GM19035 (cell line): ENCODE measurements at regions not wholly inside any gene's neighbourhood (a gene's known extent, or its start where the extent isn't known, plus 50 kb on each side); places are given as distances from the start of the nearest gene placed in this dataset.
"Not testable (repeated sequence)": the region's sequence is repeated elsewhere in the genome, so short reads cannot be mapped to it uniquely, and the experiment has no call there.

Source experiments
- ATAC-seq: cut with Tn5 transposase; IDR thresholded peaks from one replicate; pipeline ENCODE4 v1.9.1; 2021; ENCODE audit not compliant: unreplicated experiment

- no peak for ATAC-seq
These were observed 325.5 kb upstream of the MEIS1 start for GRCh38 chr2:66109419-66109818.

DNA sequence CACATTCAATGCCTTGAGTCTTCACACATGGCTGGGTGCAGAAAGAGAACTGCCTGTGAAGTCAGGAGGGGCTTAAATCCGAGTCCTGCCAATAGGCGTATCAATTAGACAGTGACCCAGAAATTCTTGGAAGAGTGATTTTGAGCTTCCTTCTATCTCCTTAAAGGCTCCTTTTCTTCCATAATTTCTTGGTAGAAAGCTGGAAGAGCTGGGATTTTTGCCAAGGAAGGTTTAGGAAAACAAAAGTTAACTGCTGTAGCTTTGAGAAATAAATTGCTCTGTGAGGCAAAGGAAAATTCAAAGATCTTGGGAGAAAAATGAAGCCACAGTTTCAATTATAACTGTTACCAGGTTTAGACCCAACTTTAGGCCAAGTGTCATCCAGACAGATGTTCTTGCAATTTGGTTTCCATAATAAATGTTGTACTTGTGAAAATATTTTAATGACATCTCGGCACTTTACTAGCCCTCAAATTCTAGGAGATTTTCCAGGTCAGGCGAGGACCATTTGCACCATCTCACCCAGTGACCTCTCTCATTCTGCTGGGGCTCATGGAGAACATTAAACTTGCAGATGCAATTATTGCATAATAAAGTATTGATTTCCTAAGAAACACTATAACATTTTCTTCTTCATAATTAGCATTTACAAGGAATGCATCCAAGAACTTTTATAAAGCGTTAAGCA is 329.7 kb upstream of the MEIS1 start:
- no peak for ATAC-seq

- no peak for ATAC-seq
These were observed 331.3 kb upstream of the MEIS1 start for GRCh38 chr2:66103581-66103980.

DNA sequence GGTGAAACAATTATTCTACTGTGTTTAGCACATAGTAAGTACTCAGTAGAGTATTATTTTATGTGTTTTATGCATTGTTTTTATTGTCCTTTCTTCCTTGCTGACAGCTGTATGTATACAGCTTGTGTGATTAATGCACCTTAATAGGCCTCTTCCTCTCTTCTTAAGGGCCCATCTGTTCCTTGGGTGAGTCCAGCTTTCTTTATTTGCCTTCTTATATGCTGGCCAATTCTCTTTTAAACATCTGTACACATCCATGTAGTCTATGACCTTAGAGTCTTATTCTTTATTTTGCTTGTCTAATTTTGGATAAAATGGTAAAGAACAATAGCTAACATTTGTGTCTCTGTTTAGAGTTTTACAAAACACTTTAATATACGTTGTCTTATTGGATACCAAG is 333.7 kb upstream of the MEIS1 start:
- ATAC-seq = no peak

DNA sequence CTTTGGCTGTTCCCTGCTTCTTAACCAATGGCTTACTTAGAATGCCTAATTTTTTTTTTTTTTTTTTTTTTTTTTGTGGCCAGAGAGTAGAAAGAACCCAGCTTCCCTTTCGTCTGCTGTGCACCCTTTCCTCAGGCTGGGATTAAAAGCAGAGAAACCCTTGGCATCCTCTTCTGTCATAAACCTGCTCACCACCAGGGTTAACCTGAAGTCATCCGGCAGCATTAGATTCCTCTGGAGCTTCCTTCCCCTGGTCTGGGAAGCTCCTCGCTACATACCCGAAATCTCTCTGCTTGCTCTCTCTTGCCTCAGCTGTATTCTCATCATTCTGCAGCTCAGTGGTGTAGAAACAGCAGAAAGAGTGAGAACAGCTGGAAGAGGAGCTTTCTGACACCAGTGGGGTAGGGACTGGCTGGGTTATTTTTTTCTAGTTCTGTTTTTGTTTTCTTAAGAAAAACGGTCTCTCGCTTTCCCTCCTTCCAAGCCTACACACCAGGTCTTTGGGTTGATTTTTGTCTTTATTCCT is 339.0 kb upstream of the MEIS1 start:
- ATAC-seq = no peak

- ATAC-seq = not testable (repeated sequence)
These were observed 340.2 kb upstream of the MEIS1 start for GRCh38 chr2:66094689-66095088.

DNA sequence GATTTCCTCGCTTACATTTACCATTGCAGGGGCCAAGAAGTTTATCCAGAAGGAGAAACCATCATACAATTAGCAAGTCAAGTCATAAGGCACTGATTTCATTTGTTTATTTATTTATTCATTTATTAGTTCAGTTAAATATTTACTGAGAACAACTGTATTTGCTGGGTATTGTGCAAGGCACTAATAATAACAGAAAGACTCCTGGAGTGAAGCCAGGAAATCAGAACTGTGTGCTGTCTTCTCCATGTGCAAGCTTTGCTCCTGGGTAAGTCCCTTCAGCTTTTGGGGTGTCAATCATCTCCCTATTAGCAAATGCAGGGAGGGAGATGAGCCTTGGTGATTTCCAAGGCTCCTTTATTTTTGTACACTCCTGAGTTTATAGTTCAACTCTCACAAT is 341.6 kb upstream of the MEIS1 start:
- no peak for ATAC-seq

DNA sequence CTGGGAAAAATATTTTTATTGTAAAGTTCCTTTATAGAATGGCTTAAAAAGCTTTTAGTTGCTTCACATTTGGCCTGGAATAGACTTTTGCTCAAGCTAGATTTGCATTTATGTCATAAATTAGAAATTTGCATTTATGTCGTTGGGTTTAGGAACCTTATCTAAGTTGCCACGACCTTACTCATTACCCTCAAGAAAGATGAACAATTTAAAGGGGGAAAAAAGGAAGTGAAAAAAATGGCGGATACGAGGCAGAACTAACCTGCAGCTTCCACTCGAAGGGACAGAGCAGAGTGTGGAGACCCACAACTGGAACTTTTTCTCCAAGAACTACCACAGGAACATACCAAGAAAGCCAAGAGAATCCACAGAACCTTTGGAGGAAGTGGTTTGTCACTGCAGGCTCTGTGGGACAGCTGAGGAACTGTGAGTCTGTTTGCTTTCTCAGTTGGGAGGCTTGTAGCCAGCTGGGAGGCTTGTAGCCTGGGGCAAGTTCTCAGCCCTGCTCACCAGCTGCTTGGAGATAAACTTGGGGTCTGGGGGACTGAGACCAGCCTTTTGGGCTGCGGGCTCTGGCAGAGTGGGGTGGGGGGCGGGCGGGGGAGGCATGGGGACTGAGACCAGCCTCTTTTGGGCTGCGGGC is 349.9 kb upstream of the MEIS1 start:
- ATAC-seq = no peak

DNA sequence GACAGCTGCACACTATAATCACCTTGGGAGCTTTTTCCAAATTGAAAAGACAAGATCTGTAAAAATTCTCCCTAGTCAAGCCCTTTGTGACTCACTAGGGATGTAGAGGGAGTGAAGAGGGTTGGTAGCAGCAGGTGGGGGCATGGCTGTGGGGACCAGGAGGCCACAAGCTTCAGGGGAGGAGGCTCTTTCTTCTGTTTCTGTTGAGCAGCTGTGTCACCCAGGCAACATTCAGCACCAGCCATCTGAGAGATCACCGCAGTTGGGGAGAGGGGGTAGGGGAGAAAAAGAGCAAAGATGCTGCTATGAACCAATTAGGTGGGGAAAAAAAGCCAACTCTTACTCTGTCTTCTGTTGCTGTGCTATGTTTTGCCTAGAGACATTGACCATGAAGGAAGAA is 352.3 kb upstream of the MEIS1 start:
- ATAC-seq = no peak

DNA sequence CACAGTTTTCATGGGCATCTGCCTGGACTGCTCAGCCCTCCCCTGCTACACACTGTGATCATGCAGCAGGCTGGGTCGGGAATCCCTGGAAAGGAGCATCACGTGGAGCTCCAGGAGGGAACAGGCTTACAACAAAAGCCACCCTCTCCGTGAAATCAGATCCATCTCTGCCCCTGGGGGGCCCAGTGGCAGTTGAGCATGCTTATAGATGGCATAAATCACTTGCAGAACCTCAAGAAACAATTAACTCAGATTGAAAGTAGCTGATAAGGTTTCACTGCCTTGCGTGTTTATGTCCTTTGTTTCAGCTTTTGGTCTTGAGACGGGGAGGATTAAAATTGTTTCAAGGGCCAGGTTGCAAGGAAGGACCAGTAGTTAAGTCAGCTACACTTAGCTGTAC is 354.8 kb upstream of the MEIS1 start:
- no peak for ATAC-seq

GRCh38 chr2:66073172-66073571 is 361.8 kb upstream of the MEIS1 start:
- ATAC-seq = no peak

DNA sequence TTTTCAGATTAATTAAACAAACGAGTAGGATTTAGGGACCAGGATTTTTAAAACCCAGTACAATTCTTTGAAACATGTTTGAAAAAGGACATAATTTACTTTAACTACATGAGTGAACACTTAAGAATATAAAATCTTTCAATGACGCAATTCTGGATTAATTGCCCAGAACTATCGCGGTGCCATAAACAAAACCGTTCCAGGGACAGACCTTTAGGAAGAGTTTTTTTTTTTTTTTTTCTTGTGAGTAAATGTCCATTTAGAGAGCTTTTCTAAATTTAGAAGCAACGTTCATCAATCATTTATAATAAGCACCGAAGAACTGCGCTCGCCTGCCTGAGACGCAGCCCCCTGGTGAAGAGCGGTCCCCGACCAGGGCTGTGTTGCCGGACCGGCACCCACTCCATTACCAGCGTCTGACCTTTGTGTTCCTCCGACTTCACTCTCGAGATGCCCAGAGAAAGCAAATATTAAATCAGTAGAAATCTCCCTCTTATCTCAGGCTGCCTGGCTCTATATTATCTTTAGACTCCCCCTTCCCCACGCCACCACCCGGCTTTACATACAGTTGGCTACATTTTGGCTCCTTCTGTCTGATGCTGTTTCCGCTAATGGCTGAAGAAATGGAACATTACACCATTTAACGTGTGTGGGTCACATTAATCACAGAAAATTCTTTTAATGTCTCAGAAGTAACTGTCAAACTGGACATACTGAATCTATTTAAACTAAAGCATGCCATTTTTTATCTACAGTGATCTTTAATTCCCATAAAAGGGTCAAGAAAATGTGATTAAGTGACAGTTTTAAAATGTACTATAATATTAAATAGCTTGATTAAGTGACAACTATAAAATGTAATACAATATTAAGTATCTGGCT is 364.0 kb upstream of the MEIS1 start:
- ATAC-seq = no peak

- ATAC-seq = no peak
These were observed 364.8 kb upstream of the MEIS1 start for GRCh38 chr2:66069937-66070720.

- no peak for ATAC-seq
These were observed 368.9 kb upstream of the MEIS1 start for GRCh38 chr2:66066032-66066431.

- ATAC-seq = no peak
These were observed 375.6 kb upstream of the MEIS1 start for GRCh38 chr2:66059332-66059731.

GRCh38 chr2:66058675-66059074 is 376.2 kb upstream of the MEIS1 start:
- ATAC-seq = no peak

DNA sequence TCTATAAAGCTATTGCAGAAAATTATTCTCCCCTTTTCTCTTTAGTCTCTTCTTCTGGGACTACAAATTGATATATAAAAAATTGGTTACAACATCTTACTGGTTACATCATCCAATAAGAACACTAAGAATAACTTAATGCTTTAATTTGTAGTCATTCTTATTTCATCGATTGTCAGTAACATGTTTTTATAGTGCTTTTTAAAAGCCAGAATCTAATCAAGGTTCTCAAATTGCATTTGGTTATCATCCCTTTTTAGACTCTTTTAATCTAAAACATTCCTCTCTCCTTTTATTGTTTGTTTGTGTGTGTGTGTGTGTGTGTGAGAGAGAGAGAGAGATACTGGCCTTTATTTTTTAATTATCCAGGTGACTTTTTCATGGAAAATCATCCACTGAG is 377.1 kb upstream of the MEIS1 start:
- ATAC-seq = no peak

GRCh38 chr2:66050392-66050791 is 384.5 kb upstream of the MEIS1 start:
- no peak for ATAC-seq

DNA sequence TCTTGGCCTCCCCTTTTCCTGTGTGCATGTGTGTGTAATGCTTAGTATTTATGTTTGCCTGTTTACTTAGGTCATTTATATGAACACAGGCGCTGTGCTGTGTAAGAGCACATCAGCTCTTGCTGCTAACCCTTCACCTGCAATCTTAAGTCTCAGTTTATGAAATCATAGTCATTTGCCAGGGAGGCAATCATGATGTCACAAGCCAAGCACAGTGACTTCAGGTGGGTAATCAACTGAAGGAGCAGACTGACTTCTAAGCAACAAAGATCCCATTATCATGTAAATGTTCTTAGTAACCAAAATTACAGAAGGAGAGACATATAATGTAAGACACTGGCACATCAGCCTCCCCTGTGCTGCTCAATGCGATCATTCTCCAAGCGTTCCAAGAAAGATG is 386.3 kb upstream of the MEIS1 start:
- ATAC-seq = no peak

- ATAC-seq = no peak
These were observed 392.8 kb upstream of the MEIS1 start for GRCh38 chr2:66041902-66042657.
